HEK293T (cell line): ENCODE measurements at regions not wholly inside any gene's neighbourhood (a gene's known extent, or its start where the extent isn't known, plus 50 kb on each side); places are given as distances from the start of the nearest gene placed in this dataset.

Source experiments
- CTCF ChIA-PET: fragments of 350-600 bp; formaldehyde crosslinking; extraction: SDS; loops from one replicate; lab custom pipeline; 2021; ENCODE audit warnings: antibody characterized with exemption, inconsistent platforms; lab: Yijun Ruan, JAX
- POLR2A ChIA-PET: fragments of 350-600 bp; formaldehyde crosslinking; extraction: SDS; loops from one replicate; lab custom pipeline; 2020; ENCODE audit warnings: antibody characterized with exemption, inconsistent platforms; lab: Yijun Ruan, JAX
- DNase-seq: peaks from one replicate; pipeline ENCODE4 v3.0.0; 2012; ENCODE audit warnings: mixed read lengths; ENCODE audit errors: extremely low spot score
- ARNT ChIP-seq: fragments of 450-650 bp; IDR thresholded peaks from 2 replicates; pipeline ENCODE4 v1.6.1; 2017; ENCODE audit warnings: mild to moderate bottlenecking
- BHLHE40 ChIP-seq: fragments of 450-650 bp; IDR thresholded peaks from 2 replicates; pipeline ENCODE4 v1.6.1; 2016; ENCODE audit warnings: mild to moderate bottlenecking, moderate library complexity, borderline replicate concordance
- CTBP1 ChIP-seq: fragments of 450-650 bp; IDR thresholded peaks from 2 replicates; pipeline ENCODE4 v1.6.1; 2016; ENCODE audit warnings: borderline replicate concordance
- ELF4 ChIP-seq: fragments of 450-650 bp; IDR thresholded peaks from 2 replicates; pipeline ENCODE4 v1.6.1; 2017; ENCODE audit warnings: antibody characterized with exemption
- FOXA1 ChIP-seq: fragments of 450-650 bp; IDR thresholded peaks from 2 replicates; pipeline ENCODE4 v1.6.1; 2016; ENCODE audit warnings: mild to moderate bottlenecking
- FOXK2 ChIP-seq: fragments of 450-650 bp; IDR thresholded peaks from 2 replicates; pipeline ENCODE4 v1.6.1; 2016; ENCODE audit warnings: mild to moderate bottlenecking
- FOXM1 ChIP-seq: fragments of 450-650 bp; IDR thresholded peaks from 2 replicates; pipeline ENCODE4 v1.6.1; 2017; ENCODE audit warnings: mild to moderate bottlenecking, borderline replicate concordance
- HDGF ChIP-seq: fragments of 450-650 bp; IDR thresholded peaks from 2 replicates; pipeline ENCODE4 v1.6.1; 2017; ENCODE audit warnings: antibody characterized with exemption, borderline replicate concordance
- L3MBTL2 ChIP-seq: fragments of 450-650 bp; conservative IDR thresholded peaks from 2 replicates; pipeline ENCODE4 v1.6.1; 2016; ENCODE audit warnings: mild to moderate bottlenecking
- LEF1 ChIP-seq: fragments of 450-650 bp; IDR thresholded peaks from 2 replicates; pipeline ENCODE4 v1.6.1; 2017; ENCODE audit warnings: mild to moderate bottlenecking, borderline replicate concordance
- NFRKB ChIP-seq: fragments of 450-650 bp; IDR thresholded peaks from 2 replicates; pipeline ENCODE4 v1.6.1; 2016; ENCODE audit warnings: mild to moderate bottlenecking, moderate library complexity
- SP1 ChIP-seq: fragments of 450-650 bp; IDR thresholded peaks from 2 replicates; pipeline ENCODE4 v1.6.1; 2017
- SUZ12 ChIP-seq: fragments of 450-650 bp; IDR thresholded peaks from 2 replicates; pipeline ENCODE4 v1.6.1; 2016; ENCODE audit warnings: mild to moderate bottlenecking
- TARDBP ChIP-seq: fragments of 450-650 bp; IDR thresholded peaks from 2 replicates; pipeline ENCODE4 v1.6.1; 2016
- ZNF384 ChIP-seq: fragments of 450-650 bp; IDR thresholded peaks from 2 replicates; pipeline ENCODE4 v1.6.1; 2016
- TF ChIP-seq, protein P1 (sequence below): fragments of 450-650 bp; IDR thresholded peaks from 2 replicates; pipeline ENCODE4 v1.6.1; 2016

DNA sequence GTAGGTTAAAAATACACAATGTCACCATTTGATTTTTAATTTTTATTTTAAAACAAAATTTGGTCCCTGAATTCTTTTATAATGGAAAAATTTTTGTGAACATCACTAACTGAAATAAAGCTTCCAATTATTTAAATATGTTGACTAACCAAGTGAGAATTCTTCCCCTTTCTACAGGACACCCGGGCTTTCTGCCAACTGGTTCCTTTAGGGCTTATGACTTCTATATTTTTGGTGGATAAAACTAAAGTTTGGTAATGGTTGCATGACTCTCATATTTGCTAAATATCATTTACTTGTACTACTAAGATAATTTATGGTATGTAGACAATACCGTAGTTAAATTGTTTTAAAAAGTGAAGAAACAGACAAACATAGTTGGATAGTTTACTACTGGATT, 291.0 kb upstream of the DOK6 start:
- no peak for TF ChIP-seq BHLHE40
- no peak for TF ChIP-seq ELF4
- no peak for TF ChIP-seq L3MBTL2
- TF ChIP-seq LEF1, result no peak
- no peak for TF ChIP-seq ZNF384
- TF ChIP-seq FOXM1, result no peak
- no peak for TF ChIP-seq NFRKB
- no peak for TF ChIP-seq TARDBP
- no peak for TF ChIP-seq CTBP1
- TF ChIP-seq, protein P1, sequence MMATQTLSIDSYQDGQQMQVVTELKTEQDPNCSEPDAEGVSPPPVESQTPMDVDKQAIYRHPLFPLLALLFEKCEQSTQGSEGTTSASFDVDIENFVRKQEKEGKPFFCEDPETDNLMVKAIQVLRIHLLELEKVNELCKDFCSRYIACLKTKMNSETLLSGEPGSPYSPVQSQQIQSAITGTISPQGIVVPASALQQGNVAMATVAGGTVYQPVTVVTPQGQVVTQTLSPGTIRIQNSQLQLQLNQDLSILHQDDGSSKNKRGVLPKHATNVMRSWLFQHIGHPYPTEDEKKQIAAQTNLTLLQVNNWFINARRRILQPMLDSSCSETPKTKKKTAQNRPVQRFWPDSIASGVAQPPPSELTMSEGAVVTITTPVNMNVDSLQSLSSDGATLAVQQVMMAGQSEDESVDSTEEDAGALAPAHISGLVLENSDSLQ, result no peak
- DNase-seq, result no peak
- POLR2A ChIA-PET, result no interaction called here
- CTCF ChIA-PET, result no interaction called here

DNA sequence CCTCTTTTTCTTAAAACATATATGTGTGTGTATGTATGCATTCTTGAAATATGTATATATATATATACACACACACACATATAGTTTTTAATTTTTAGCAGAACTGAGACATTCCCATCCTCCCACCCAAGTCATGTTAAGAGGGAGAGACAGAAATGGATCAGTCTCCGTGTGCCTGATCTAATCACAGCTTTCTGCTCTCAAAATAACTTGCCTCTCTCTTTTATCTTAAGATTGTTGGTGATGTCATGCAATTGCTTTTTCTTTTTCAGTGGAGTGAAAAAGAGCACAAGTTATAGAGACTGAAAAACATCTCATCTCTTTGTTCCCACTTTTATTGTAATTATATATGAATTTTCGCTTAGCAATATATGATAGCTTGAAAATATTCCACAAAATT, 279.9 kb upstream of the DOK6 start:
- no peak for DNase-seq
- CTCF ChIA-PET, result no interaction called here
- POLR2A ChIA-PET, result no interaction called here
- TF ChIP-seq ARNT (no peak), FOXA1 (no peak), NFRKB (no peak), TARDBP (no peak), LEF1 (no peak), SUZ12 (no peak), CTBP1 (no peak), ZNF384 (no peak), ELF4 (no peak), FOXK2 (no peak), FOXM1 (no peak), L3MBTL2 (no peak)

DNA sequence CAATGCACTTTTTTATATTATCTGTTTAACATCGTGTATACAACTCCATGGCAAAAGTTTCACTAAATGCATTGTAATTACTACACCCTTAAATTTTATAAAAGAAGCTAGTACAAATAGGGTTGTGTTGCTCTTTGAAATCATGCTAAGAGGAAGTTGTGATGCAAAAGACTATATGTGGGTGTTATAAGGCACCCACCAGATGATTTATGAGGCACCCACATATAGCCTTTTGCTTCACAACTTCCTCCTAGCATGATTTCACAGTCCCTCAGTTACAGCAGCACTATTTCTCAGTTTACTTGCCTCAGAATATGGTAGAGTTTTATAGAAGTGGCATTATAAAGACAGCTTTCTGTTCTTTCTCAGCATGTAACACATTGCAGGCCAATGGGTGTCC, 277.3 kb upstream of the DOK6 start:
- ChIA-PET POLR2A (no interaction called here), CTCF (interaction anchor here (0.6 kb wide), 1 partner anchor 197 kb away, joined by 3 read pairs; no protein-coding TSS in a partner anchor)
- TF ChIP-seq FOXK2 (no peak), ARNT (no peak), ZNF384 (no peak), ELF4 (no peak), BHLHE40 (no peak), SP1 (no peak), HDGF (no peak), L3MBTL2 (no peak)
- TF ChIP-seq, protein P1, result no peak
- DNase-seq, result no peak

DNA sequence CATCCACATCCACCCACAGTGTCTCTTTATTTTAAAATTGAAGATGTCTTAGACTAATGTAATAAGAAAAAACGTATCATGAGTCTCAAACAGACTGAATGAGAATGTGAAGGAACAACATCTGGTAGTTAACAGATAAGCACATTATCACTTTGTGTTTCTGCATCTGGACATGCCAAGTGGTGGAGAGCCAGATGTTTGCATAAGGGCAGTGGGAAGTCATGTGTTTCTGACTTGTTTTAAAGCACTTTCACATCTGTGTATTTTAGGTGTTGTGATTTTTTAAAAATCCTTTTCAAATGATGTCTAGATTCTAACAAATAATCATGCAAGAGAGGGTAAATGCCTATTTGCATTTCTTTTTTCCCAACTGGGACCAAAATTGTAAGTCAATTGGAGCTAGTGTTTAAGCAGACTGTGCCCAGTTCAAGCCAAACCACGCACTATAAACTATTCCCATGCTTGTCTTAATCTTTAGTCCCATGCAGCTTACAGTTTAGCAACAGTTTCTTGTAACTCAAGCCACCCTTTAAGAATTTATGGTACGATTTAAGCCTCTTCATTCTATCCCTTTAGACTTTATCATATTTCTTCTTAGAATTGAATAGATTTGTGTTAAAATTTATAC, 272.7 kb upstream of the DOK6 start:
- POLR2A ChIA-PET, result no interaction called here
- no peak for DNase-seq
- CTCF ChIA-PET, result no interaction called here

DNA sequence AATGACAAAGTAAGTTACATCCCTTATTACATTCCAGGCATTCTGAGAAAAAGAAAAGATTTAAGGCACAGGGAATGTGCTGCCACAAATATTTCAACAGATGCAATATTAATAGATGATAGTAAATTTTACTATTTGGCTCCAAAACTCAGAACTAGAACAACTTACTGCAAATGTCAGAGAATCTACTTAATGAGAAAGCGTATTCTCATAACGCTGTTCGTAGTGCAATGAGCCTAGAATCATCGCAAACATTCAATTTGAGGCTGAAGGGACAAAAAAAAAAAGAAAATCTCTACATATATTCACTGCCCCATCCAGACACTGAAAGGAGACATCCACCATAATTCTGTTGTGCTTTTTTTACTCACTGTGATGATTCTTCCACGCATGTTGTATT, 272.1 kb upstream of the DOK6 start:
- no peak for DNase-seq
- no peak for TF ChIP-seq CTBP1
- no peak for TF ChIP-seq L3MBTL2
- no peak for TF ChIP-seq FOXK2
- ChIA-PET CTCF (no interaction called here), POLR2A (no interaction called here)

More for the DNA sequence above, 272.7 kb upstream of the DOK6 start:
- TF ChIP-seq SP1 (no peak), BHLHE40 (no peak), CTBP1 (no peak), ELF4 (no peak), HDGF (no peak), LEF1 (no peak), ZNF384 (no peak), FOXA1 (no peak), ARNT (no peak), FOXM1 (no peak), L3MBTL2 (no peak), FOXK2 (no peak), SUZ12 (no peak), TARDBP (no peak), NFRKB (no peak)
- TF ChIP-seq, protein P1, result no peak

DNA sequence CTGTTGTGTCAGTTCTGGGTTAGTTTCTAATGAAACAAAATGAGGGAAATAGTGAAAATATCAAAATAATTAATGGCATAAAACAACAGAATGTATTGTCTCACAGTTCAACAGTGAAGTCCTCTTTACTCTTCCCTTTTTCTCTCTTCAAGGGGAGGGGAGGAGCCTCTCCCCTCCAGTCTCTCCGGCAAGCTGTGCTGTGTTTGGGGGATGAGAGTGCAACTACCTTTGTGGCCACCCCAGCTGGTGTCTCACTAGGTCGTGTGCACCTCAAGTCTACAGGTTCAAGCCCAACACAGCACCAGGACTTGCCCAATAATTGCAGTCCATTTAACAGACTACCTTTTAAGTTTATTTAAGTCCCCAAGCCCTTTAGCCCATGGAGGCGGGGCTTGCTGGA, 271.7 kb upstream of the DOK6 start:
- TF ChIP-seq ZNF384, result no peak
- no peak for TF ChIP-seq ARNT
- TF ChIP-seq SUZ12, result no peak
- no peak for TF ChIP-seq BHLHE40
- no peak for TF ChIP-seq HDGF
- TF ChIP-seq ELF4, result no peak
- no peak for TF ChIP-seq FOXK2
- no peak for TF ChIP-seq SP1
- TF ChIP-seq, protein P1, result no peak
- ChIA-PET CTCF (no interaction called here), POLR2A (no interaction called here)
- no peak for DNase-seq
